Immature natural killer cell (primary cell): ENCODE measurements at regions not wholly inside any gene's neighbourhood (a gene's known extent, or its start where the extent isn't known, plus 50 kb on each side); places are given as distances from the start of the nearest gene placed in this dataset.
"Not testable (repeated sequence)": the region's sequence is repeated elsewhere in the genome, so short reads cannot be mapped to it uniquely, and the experiment has no call there.

Source experiments
- DNase-seq, 3 donors: peaks; one replicate each; pipeline ENCODE4 v3.0.0; 2022; ENCODE audit warnings: mixed read lengths in 1 of 3
- H3K27ac Mint-ChIP-seq, 6 donors: one replicate each; pipeline ENCODE4 v1.8.0; 2020; ENCODE audit warnings: mixed read lengths in 6 of 6, mild to moderate bottlenecking in 5 of 6, inconsistent platforms in 4 of 6, moderate library complexity in 3 of 6
- H3K27me3 Mint-ChIP-seq, 3 donors: one replicate each; pipeline ENCODE4 v1.8.0; 2020 to 2021; ENCODE audit warnings: low read depth in 3 of 3, mild to moderate bottlenecking in 3 of 3, mixed read lengths in 3 of 3, moderate library complexity in 3 of 3, inconsistent platforms in 1 of 3
- H3K36me3 Mint-ChIP-seq, 3 donors: one replicate each; pipeline ENCODE4 v1.8.0; 2020; ENCODE audit warnings: mixed read lengths in 3 of 3, inconsistent platforms in 2 of 3, mild to moderate bottlenecking in 2 of 3
- H3K4me1 Mint-ChIP-seq, 2 donors: one replicate each; pipeline ENCODE4 v1.8.0; 2020; ENCODE audit warnings: inconsistent platforms in 2 of 2, mild to moderate bottlenecking in 2 of 2, mixed read lengths in 2 of 2, moderate library complexity in 1 of 2
- H3K4me3 Mint-ChIP-seq, 5 donors: one replicate each; pipeline ENCODE4 v1.8.0; 2020; ENCODE audit warnings: mild to moderate bottlenecking in 5 of 5, mixed read lengths in 5 of 5, inconsistent platforms in 3 of 5, moderate library complexity in 3 of 5
- H3K9me3 Mint-ChIP-seq, 6 donors: one replicate each; pipeline ENCODE4 v1.8.0; 2020; ENCODE audit warnings: mild to moderate bottlenecking in 6 of 6, mixed read lengths in 6 of 6, inconsistent platforms in 4 of 6, moderate library complexity in 3 of 6

- no peak for DNase-seq
- Mint-ChIP-seq H3K9me3 (peaks cover 0 to 14% (median 1%) of the 10 kb centered on the region in 6 donors), H3K4me1 (no peaks in the 10 kb centered on the region), H3K27ac (no peak overlapping the region), H3K4me3 (no peak overlapping the region), H3K27me3 (peaks cover 0 to 4% (median 4%) of the 10 kb centered on the region in 3 donors), H3K36me3 (peaks cover 0 to 4% (median 0%) of the 10 kb centered on the region in 3 donors)
Measured at GRCh38 chr13:66237411-66238062, 992.6 kb downstream of the PCDH9 start.

- no peaks in the 10 kb centered on the region for H3K4me1 Mint-ChIP-seq
- peaks cover 0 to 14% (median 3%) of the 10 kb centered on the region in 6 donors for H3K9me3 Mint-ChIP-seq
- peaks cover 0 to 4% (median 4%) of the 10 kb centered on the region in 3 donors for H3K27me3 Mint-ChIP-seq
- no peak overlapping the region for H3K27ac Mint-ChIP-seq
- H3K4me3 Mint-ChIP-seq = no peak overlapping the region
- H3K36me3 Mint-ChIP-seq = peaks cover 0 to 4% (median 4%) of the 10 kb centered on the region in 3 donors
- DNase-seq = no peak
Measured at GRCh38 chr13:66234159-66234558, 996.0 kb downstream of the PCDH9 start.

- H3K4me3 Mint-ChIP-seq, H3K36me3 Mint-ChIP-seq, H3K4me1 Mint-ChIP-seq, DNase-seq, H3K27me3 Mint-ChIP-seq, H3K27ac Mint-ChIP-seq, H3K9me3 Mint-ChIP-seq: not testable (repeated sequence)
Measured at GRCh38 chr13:66231958-66232357, 998.2 kb downstream of the PCDH9 start.

GRCh38 chr13:66225072-66225471 is 1005.1 kb downstream of the PCDH9 start:
- no peak for DNase-seq
- Mint-ChIP-seq H3K4me1 (peaks cover 6 to 7% of the 10 kb centered on the region in 2 donors), H3K9me3 (peaks cover 0 to 5% (median 0%) of the 10 kb centered on the region in 6 donors), H3K36me3 (peaks cover 0 to 7% (median 0%) of the 10 kb centered on the region in 3 donors), H3K27ac (no peak overlapping the region), H3K27me3 (no peaks in the 10 kb centered on the region), H3K4me3 (no peak overlapping the region)

- H3K4me3 Mint-ChIP-seq = no peak overlapping the region
- no peaks in the 10 kb centered on the region for H3K27me3 Mint-ChIP-seq
- DNase-seq = no peak
- no peak overlapping the region for H3K27ac Mint-ChIP-seq
- H3K9me3 Mint-ChIP-seq = peaks cover 0 to 5% (median 0%) of the 10 kb centered on the region in 6 donors
- H3K4me1 Mint-ChIP-seq = peaks cover 6 to 7% of the 10 kb centered on the region in 2 donors
- H3K36me3 Mint-ChIP-seq = peaks cover 0 to 3% (median 0%) of the 10 kb centered on the region in 3 donors
Measured at GRCh38 chr13:66224663-66225062, 1005.5 kb downstream of the PCDH9 start.

- H3K4me1 Mint-ChIP-seq = peaks cover 6 to 7% of the 10 kb centered on the region in 2 donors
- H3K4me3 Mint-ChIP-seq = peak overlapping the region in 1 of 5 donors; percentile 17
- DNase-seq = peak in 2 of 3 donors; percentile 9 to 19
- H3K36me3 Mint-ChIP-seq = peaks cover 0 to 3% (median 0%) of the 10 kb centered on the region in 3 donors
- peaks cover 0 to 5% (median 0%) of the 10 kb centered on the region in 6 donors for H3K9me3 Mint-ChIP-seq
- H3K27ac Mint-ChIP-seq = peak overlapping the region in 1 of 6 donors; percentile 27
- H3K27me3 Mint-ChIP-seq = no peaks in the 10 kb centered on the region
Measured at GRCh38 chr13:66222926-66223325, 1007.2 kb downstream of the PCDH9 start.

- Mint-ChIP-seq H3K27ac (no peak overlapping the region), H3K4me1 (peaks cover 6 to 7% of the 10 kb centered on the region in 2 donors), H3K4me3 (no peak overlapping the region), H3K27me3 (no peaks in the 10 kb centered on the region), H3K36me3 (peaks cover 0 to 3% (median 0%) of the 10 kb centered on the region in 3 donors), H3K9me3 (peaks cover 0 to 5% (median 0%) of the 10 kb centered on the region in 6 donors)
- no peak for DNase-seq
Measured at GRCh38 chr13:66222127-66222526, 1008.0 kb downstream of the PCDH9 start.

- H3K36me3 Mint-ChIP-seq = peaks cover 0 to 3% (median 3%) of the 10 kb centered on the region in 3 donors
- no peak for DNase-seq
- H3K27ac Mint-ChIP-seq = no peak overlapping the region
- H3K27me3 Mint-ChIP-seq = peaks cover 0 to 3% (median 0%) of the 10 kb centered on the region in 3 donors
- peaks cover 6 to 7% of the 10 kb centered on the region in 2 donors for H3K4me1 Mint-ChIP-seq
- peaks cover 0 to 5% (median 0%) of the 10 kb centered on the region in 6 donors for H3K9me3 Mint-ChIP-seq
- H3K4me3 Mint-ChIP-seq = no peak overlapping the region
Measured at GRCh38 chr13:66219506-66219905, 1010.6 kb downstream of the PCDH9 start.

- peaks cover 0 to 3% (median 0%) of the 10 kb centered on the region in 3 donors for H3K27me3 Mint-ChIP-seq
- H3K36me3 Mint-ChIP-seq = peaks cover 0 to 3% (median 3%) of the 10 kb centered on the region in 3 donors
- DNase-seq = no peak
- H3K27ac Mint-ChIP-seq = no peak overlapping the region
- H3K4me3 Mint-ChIP-seq = no peak overlapping the region
- peaks cover 6 to 7% of the 10 kb centered on the region in 2 donors for H3K4me1 Mint-ChIP-seq
- H3K9me3 Mint-ChIP-seq = peaks cover 0 to 5% (median 0%) of the 10 kb centered on the region in 6 donors
Measured at GRCh38 chr13:66218583-66218982, 1011.6 kb downstream of the PCDH9 start.

GRCh38 chr13:66216728-66217127 is 1013.4 kb downstream of the PCDH9 start:
- no peaks in the 10 kb centered on the region for H3K4me1 Mint-ChIP-seq
- H3K36me3 Mint-ChIP-seq = peaks cover 0 to 3% (median 3%) of the 10 kb centered on the region in 3 donors
- H3K27me3 Mint-ChIP-seq = peaks cover 0 to 3% (median 0%) of the 10 kb centered on the region in 3 donors
- no peak for DNase-seq
- no peak overlapping the region for H3K4me3 Mint-ChIP-seq
- H3K9me3 Mint-ChIP-seq = peaks cover 0 to 10% (median 0%) of the 10 kb centered on the region in 6 donors
- no peak overlapping the region for H3K27ac Mint-ChIP-seq

- DNase-seq = no peak
- Mint-ChIP-seq H3K27ac (no peak overlapping the region), H3K27me3 (peaks cover 0 to 3% (median 0%) of the 10 kb centered on the region in 3 donors), H3K4me1 (no peaks in the 10 kb centered on the region), H3K36me3 (peaks cover 0 to 3% (median 0%) of the 10 kb centered on the region in 3 donors), H3K4me3 (no peak overlapping the region), H3K9me3 (peaks cover 0 to 12% (median 0%) of the 10 kb centered on the region in 6 donors)
Measured at GRCh38 chr13:66214467-66214866, 1015.7 kb downstream of the PCDH9 start.

GRCh38 chr13:66212511-66212910 is 1017.6 kb downstream of the PCDH9 start:
- Mint-ChIP-seq H3K27ac (no peak overlapping the region), H3K4me1 (no peaks in the 10 kb centered on the region), H3K9me3 (peaks cover 0 to 10% (median 0%) of the 10 kb centered on the region in 6 donors), H3K36me3 (peaks cover 0 to 3% (median 0%) of the 10 kb centered on the region in 3 donors), H3K4me3 (no peak overlapping the region), H3K27me3 (peaks cover 0 to 3% (median 0%) of the 10 kb centered on the region in 3 donors)
- DNase-seq = no peak

- Mint-ChIP-seq H3K9me3 (peaks cover 0 to 7% (median 0%) of the 10 kb centered on the region in 6 donors), H3K4me3 (no peak overlapping the region), H3K4me1 (no peaks in the 10 kb centered on the region), H3K27ac (no peak overlapping the region), H3K27me3 (no peaks in the 10 kb centered on the region), H3K36me3 (peaks cover 0 to 1% (median 0%) of the 10 kb centered on the region in 3 donors)
- DNase-seq = no peak
Measured at GRCh38 chr13:66210677-66211076, 1019.5 kb downstream of the PCDH9 start.

- H3K36me3 Mint-ChIP-seq = no peaks in the 10 kb centered on the region
- H3K4me1 Mint-ChIP-seq = no peaks in the 10 kb centered on the region
- H3K4me3 Mint-ChIP-seq = no peak overlapping the region
- H3K27me3 Mint-ChIP-seq = peaks cover 0 to 3% (median 0%) of the 10 kb centered on the region in 3 donors
- DNase-seq = no peak
- peaks cover 0 to 7% (median 0%) of the 10 kb centered on the region in 6 donors for H3K9me3 Mint-ChIP-seq
- no peak overlapping the region for H3K27ac Mint-ChIP-seq
Measured at GRCh38 chr13:66208589-66208988, 1021.5 kb downstream of the PCDH9 start.
